ENCODE measurements at regions not wholly inside any gene's neighbourhood (a gene's known extent, or its start where the extent isn't known, plus 50 kb on each side); places are given as distances from the start of the nearest gene placed in this dataset.

- TF ChIP-seq CTCF (IDR thresholded peaks at IDR 0.05) = no peak
- TF ChIP-seq EP300 (IDR thresholded peaks at IDR 0.05) = no peak
These were observed 538.6 kb upstream of the CYLC2 start for GRCh38 chr9:102456562-102456961.

Measured in upper lobe of left lung (tissue), 4 donors.